GM12878 (cell line): ENCODE measurements at regions not wholly inside any gene's neighbourhood (a gene's known extent, or its start where the extent isn't known, plus 50 kb on each side); places are given as distances from the start of the nearest gene placed in this dataset.

Experiments used
- ATAC-seq: fragments of 200-7000 bp; cut with Tn5 transposase; 3 replicates; pipeline ENCODE4 v1.9.1; 2020; ENCODE audit warnings: mild to moderate bottlenecking, moderate library complexity
- BruUV-seq: library from RNA; stranded (reverse); fragments of 400-500 nt; replicated peaks from 2 replicates; lab custom pipeline; 2021; lab: Mats Ljungman, UMichigan
- CTCF ChIA-PET: fragments of 300-600 bp; sonication (Branson Sonifier 250); formaldehyde crosslinking; extraction: SDS; loops from one replicate; lab custom pipeline; 2021; ENCODE audit warnings: inconsistent platforms; lab: Yijun Ruan, JAX
- POLR2A ChIA-PET: fragments of 350-600 bp; formaldehyde crosslinking; extraction: SDS; loops from one replicate; lab custom pipeline; 2021; ENCODE audit warnings: inconsistent platforms; lab: Charles Lee
- RAD21 ChIA-PET: fragments of 300-600 bp; sonication (Branson Sonifier 250); formaldehyde crosslinking; loops from one replicate; lab custom pipeline; 2023; ENCODE audit warnings: antibody characterized with exemption; ENCODE audit not compliant: unreplicated experiment; lab: Charles Lee
- SMC1A ChIA-PET: fragments of 300-600 bp; sonication (Branson Sonifier 250); formaldehyde crosslinking; loops from one replicate; lab custom pipeline; 2023; ENCODE audit not compliant: unreplicated experiment, uncharacterized antibody; lab: Charles Lee
- DNase-seq: peaks from one replicate; pipeline ENCODE4 v3.0.0-alpha.2; 2011; ENCODE audit warnings: low read depth, low spot score
- FAIRE-seq: peaks from 3 replicates; lab custom pipeline; 2011; peaks lifted over from hg19 to GRCh38; lab: Jason Lieb, UNC
- H2AFZ ChIP-seq: 2 replicates; pipeline ENCODE4 v1.6.0; 2011; ENCODE audit warnings: low read depth, low read length, control low read depth; ENCODE audit not compliant: control insufficient read depth
- H3K27ac ChIP-seq: 2 replicates; pipeline ENCODE4 v1.5.1; 2011; ENCODE audit warnings: control low read depth; ENCODE audit not compliant: control insufficient read depth, insufficient read depth
- H3K27me3 ChIP-seq, 2 experiments: replicated peaks in 1 of 2; 2 replicates each; pipeline versions ENCODE4 v1.6.0 to v1.6.1; 2011; ENCODE audit warnings: low read length in 1 of 2; ENCODE audit not compliant: control insufficient read depth in 2 of 2, insufficient read depth in 2 of 2
- H3K36me3 ChIP-seq, 2 experiments: 2 replicates each; pipeline ENCODE4 v1.5.1; 2011; ENCODE audit warnings: low read length in 1 of 2; ENCODE audit not compliant: control insufficient read depth in 2 of 2, insufficient read depth in 2 of 2
- H3K4me1 ChIP-seq: 2 replicates; pipeline ENCODE4 v1.6.1; 2011; ENCODE audit warnings: mild to moderate bottlenecking, low read length, moderate library complexity, mixed read lengths; ENCODE audit not compliant: control insufficient read depth, insufficient read depth
- H3K4me2 ChIP-seq: 2 replicates; pipeline ENCODE4 v1.6.0; 2011; ENCODE audit warnings: control low read depth; ENCODE audit not compliant: control insufficient read depth, insufficient read depth
- H3K4me3 ChIP-seq: fragments of 200-600 bp; sonication (generic); 2 replicates; pipeline ENCODE4 v1.5.1; 2016
- H3K79me2 ChIP-seq: 2 replicates; pipeline ENCODE4 v1.6.0; 2011; ENCODE audit warnings: low read length; ENCODE audit not compliant: control insufficient read depth, insufficient read depth
- H3K9ac ChIP-seq: 2 replicates; pipeline ENCODE4 v1.8.0; 2011; ENCODE audit warnings: low read length, control low read depth, mixed read lengths; ENCODE audit not compliant: control insufficient read depth, insufficient read depth
- H3K9me3 ChIP-seq: replicated peaks from 3 replicates; pipeline ENCODE4 v1.5.1; 2011; ENCODE audit warnings: mild to moderate bottlenecking, low read length; ENCODE audit not compliant: control insufficient read depth, insufficient read depth
- H4K20me1 ChIP-seq: 2 replicates; pipeline ENCODE4 v1.6.0; 2011; ENCODE audit not compliant: control insufficient read depth, insufficient read depth
- BCLAF1 ChIP-seq: fragments of 450-650 bp; IDR thresholded peaks from 2 replicates; pipeline ENCODE4 v1.6.1; 2017; ENCODE audit warnings: antibody characterized with exemption, mild to moderate bottlenecking, moderate library complexity
- ETV6 ChIP-seq, 2 experiments: fragments of 450-650 bp in 1 of 2; IDR thresholded peaks in 1 of 2; conservative IDR thresholded peaks in 1 of 2; 2 replicates each; pipeline ENCODE4 v1.6.1; 2014; ENCODE audit warnings: antibody characterized with exemption in 1 of 2, borderline replicate concordance in 1 of 2, low read depth in 1 of 2, mild to moderate bottlenecking in 1 of 2, moderate library complexity in 1 of 2
- IKZF2 ChIP-seq, 2 experiments: fragments of 450-650 bp; IDR thresholded peaks; 2 replicates each; pipeline ENCODE4 v1.6.1; 2017; ENCODE audit warnings: mild to moderate bottlenecking in 2 of 2, moderate library complexity in 2 of 2
- MLLT1 ChIP-seq: fragments of 450-650 bp; IDR thresholded peaks from 2 replicates; pipeline ENCODE4 v1.6.1; 2016; ENCODE audit warnings: mild to moderate bottlenecking
- NRF1 ChIP-seq: conservative IDR thresholded peaks from 2 replicates; pipeline ENCODE4 v1.6.1; 2011; ENCODE audit warnings: mild to moderate bottlenecking, low read depth, low read length, improper control_type of control experiment
- PKNOX1 ChIP-seq: fragments of 450-650 bp; IDR thresholded peaks from 2 replicates; pipeline ENCODE4 v1.6.1; 2016; ENCODE audit warnings: mild to moderate bottlenecking
- SPI1 ChIP-seq: IDR thresholded peaks from 2 replicates; pipeline ENCODE4 v1.6.1; 2011; ENCODE audit warnings: low read depth, mild to moderate bottlenecking, low read length, moderate library complexity, borderline replicate concordance; ENCODE audit not compliant: insufficient read depth
- TARDBP ChIP-seq: IDR thresholded peaks from 2 replicates; pipeline ENCODE4 v1.6.1; 2016; ENCODE audit warnings: borderline replicate concordance
- TCF12 ChIP-seq: IDR thresholded peaks from 2 replicates; pipeline ENCODE4 v1.6.1; 2011; ENCODE audit warnings: low read depth, mild to moderate bottlenecking, low read length
- WGBS: methylation state at CpG from one replicate; pipeline ENCODE4 v1.1.6; 2016; ENCODE audit warnings: low lambda C conversion rate; ENCODE audit not compliant: insufficient replicate concordance, insufficient coverage; ENCODE audit errors: missing lambda C conversion rate; 5-methylcytosine and 5-hydroxymethylcytosine counted together
- in situ Hi-C: fragments of 300-500 bp; cut with MboI; formaldehyde crosslinking; loops from 9 replicates; pipeline ENCODE4 v1.14.3; 2018; ENCODE audit warnings: mixed read lengths
- intact Hi-C: fragments of 100-400 bp; cut with micrococcal nuclease; formaldehyde crosslinking; loops from one replicate; pipeline ENCODE4 v1.14.2; 2022; ENCODE audit not compliant: unreplicated experiment

- Histone ChIP-seq H3K4me3 (no peak overlapping the region), H3K4me1 (no peaks in the 10 kb centered on the region), H3K27me3 (no peaks in the 10 kb centered on the region; a peak in 1 of 4 replicates), H4K20me1 (no peaks in the 10 kb centered on the region), H3K9me3 (no peaks in the 10 kb centered on the region), H3K36me3 (no peaks in the 10 kb centered on the region), H3K79me2 (no peaks in the 10 kb centered on the region), H3K4me2 (no peak overlapping the region), H3K9ac (no peak overlapping the region), H2AFZ (no peak overlapping the region), H3K27ac (no peak overlapping the region)
- in situ Hi-C loops (no loop called here), intact Hi-C loops (no loop called here)
- ChIA-PET CTCF (no interaction called here), SMC1A (interaction anchor here (0.5 kb wide), 1 partner anchor 347 kb away, joined by 3 read pairs; no protein-coding TSS in a partner anchor), POLR2A (no interaction called here), RAD21 (no interaction called here)
- BruUV-seq: no TSS peak
- no peak for ATAC-seq
- 35% methylated on average over 8 of the region's 8 CpGs for WGBS
- TF ChIP-seq MLLT1 (no peak), TARDBP (no peak), NRF1 (no peak), PKNOX1 (no peak), ETV6 (conservative IDR thresholded peaks at IDR 0.05 in 1 of 2, IDR thresholded peaks at IDR 0.05 in 1 of 2; ENCODE audit: borderline replicate concordance in 1 of 2, low read depth in 1 of 2) (no peak), IKZF2 (IDR thresholded peaks at IDR 0.05) (no peak), SPI1 (no peak), TCF12 (no peak), BCLAF1 (no peak)
- DNase-seq: no peak
- no peak for FAIRE-seq
These were observed 93.5 kb upstream of the SIM2 start for GRCh38 chr21:36605426-36605825.
